HG02588 (cell line): ENCODE measurements at regions not wholly inside any gene's neighbourhood (a gene's known extent, or its start where the extent isn't known, plus 50 kb on each side); places are given as distances from the start of the nearest gene placed in this dataset.
"Not testable (repeated sequence)": the region's sequence is repeated elsewhere in the genome, so short reads cannot be mapped to it uniquely, and the experiment has no call there.

Experiments used
- ATAC-seq: cut with Tn5 transposase; IDR thresholded peaks from one replicate; pipeline ENCODE4 v1.9.1; 2021; ENCODE audit warnings: mild to moderate bottlenecking, moderate library complexity; ENCODE audit not compliant: unreplicated experiment

DNA sequence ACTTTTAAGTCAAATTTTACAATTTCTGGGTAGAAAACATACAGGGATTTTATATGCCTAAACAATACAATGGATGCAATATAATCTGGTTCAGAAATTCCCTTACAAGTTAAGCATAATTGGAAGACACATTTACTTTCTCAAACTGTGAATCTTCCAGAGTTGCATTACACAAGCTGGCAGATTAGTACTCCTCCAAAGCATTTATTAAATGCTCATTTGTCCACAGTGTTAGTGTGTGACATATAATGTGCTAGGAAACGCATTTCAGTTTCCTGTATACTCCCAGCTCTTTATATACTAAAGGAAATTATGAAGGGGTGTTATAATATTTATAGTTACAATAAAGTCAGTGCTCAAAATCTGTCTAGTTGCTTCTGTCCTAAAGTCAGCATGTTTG lies 239.0 kb upstream of the FIGN start:
- ATAC-seq = no peak

DNA sequence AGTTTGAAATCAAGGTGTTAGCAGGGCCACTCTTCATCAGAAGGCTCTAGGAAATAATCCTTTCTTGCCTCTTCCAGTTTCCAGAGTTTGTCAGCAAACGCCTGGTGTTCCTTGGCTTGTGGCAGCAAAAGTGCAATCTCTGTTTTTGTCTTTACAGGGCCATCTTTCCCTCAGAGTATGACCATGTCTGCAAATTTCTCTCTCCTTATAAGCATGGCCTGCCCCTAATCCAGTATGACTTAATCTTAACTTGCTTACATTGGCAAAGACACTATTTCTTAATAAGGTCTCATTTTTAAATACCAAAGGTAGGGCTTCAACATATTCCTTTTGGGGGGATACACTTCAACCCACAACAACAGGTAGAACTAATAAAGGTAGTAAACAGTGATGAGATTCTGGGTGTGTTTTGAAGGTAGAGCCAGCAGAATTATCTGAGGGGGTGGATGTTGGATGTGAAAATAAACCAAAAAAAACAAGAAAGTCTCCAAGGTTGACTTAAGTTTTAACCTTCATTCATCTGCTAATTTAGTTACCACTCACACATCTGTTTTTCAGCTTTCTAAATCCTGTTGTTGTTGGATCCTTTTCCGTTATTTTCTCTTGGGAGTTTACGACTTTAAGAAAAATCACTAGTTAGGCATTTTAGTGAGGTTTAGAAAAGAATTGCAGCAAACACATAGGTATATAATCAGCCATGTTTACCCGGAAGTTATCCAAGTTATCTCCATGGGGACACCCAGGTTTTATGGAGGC lies 234.4 kb upstream of the FIGN start:
- no peak for ATAC-seq

DNA sequence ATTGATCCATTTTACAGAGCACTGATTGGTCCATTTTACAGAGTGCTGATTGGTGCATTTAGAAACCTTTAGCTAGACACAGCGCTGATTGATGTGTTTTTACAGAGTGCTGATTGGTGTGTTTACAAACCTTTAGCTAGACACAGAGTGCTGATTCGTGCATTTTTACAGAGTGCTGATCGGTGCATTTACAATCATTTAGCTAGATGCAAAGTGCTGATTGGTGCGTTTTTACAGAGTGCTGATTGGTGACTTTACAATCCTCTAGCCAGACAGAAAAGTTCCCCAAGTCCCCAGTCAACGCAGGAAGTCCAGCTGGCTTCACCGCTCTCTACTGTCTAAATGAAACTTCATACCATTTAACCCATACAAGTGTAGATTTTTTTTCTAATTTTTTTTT lies 228.5 kb upstream of the FIGN start:
- not testable (repeated sequence) for ATAC-seq

GRCh38 chr2:163953390-163953907 lies 217.6 kb upstream of the FIGN start:
- ATAC-seq = no peak

DNA sequence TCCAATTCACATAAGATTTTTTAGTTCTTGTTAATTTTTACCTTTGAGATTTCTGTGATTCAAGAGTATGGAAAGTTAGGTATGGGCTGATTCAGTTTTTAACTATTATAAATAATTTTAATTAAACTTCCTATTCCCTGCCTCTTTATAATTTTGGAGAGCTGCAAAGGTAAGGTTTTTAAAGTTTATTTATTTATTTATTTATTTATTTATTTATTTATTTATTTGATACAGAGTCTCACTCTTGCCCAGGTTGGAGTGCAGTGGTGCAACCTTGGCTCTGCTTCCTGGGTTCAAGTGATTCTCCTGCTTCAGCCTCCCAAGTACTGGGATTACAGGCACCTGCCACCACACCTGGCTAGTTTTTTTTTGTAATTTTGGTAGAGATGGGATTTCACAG lies 215.5 kb upstream of the FIGN start:
- no peak for ATAC-seq

GRCh38 chr2:163949693-163950092 lies 213.9 kb upstream of the FIGN start:
- no peak for ATAC-seq

DNA sequence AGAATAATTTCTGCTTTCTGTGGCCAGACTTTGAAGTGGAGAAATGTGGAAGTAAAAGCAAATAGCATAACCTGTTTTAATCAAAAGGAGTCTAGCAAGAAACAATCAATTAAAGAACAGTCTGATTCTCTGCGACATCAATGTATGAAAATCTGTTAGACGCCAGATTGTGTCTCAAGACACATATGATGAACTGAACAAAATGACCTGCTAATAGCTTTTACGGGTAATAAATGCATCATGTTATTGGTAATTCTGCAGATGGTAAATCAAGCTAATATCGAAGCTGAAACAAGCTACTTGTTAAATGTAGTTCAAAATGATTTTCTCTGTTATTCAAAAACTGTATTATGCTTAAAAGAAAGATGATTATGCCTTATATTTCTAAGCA lies 208.5 kb upstream of the FIGN start:
- ATAC-seq = no peak

GRCh38 chr2:163943403-163944346 lies 207.9 kb upstream of the FIGN start:
- no peak for ATAC-seq

DNA sequence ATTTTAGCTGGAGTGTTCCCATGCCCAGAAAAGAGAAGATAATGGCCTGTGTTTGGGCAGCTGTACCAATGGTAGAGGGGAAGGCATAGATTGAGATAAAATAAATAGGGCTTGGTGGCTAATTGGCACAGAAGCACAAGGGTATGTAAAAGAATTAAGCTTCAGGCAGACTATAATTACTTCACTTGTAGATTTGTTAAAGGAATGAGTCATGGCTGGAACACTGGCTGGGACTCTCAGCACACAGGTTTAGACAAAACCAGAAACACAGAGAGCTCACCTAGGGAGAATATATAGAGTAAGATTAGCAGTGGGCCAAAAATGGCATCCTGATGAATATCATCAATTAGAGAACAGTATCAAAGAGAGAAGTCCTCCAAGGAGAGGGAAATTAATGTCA lies 198.3 kb upstream of the FIGN start:
- no peak for ATAC-seq

GRCh38 chr2:163919717-163920116 lies 183.9 kb upstream of the FIGN start:
- ATAC-seq = no peak

DNA sequence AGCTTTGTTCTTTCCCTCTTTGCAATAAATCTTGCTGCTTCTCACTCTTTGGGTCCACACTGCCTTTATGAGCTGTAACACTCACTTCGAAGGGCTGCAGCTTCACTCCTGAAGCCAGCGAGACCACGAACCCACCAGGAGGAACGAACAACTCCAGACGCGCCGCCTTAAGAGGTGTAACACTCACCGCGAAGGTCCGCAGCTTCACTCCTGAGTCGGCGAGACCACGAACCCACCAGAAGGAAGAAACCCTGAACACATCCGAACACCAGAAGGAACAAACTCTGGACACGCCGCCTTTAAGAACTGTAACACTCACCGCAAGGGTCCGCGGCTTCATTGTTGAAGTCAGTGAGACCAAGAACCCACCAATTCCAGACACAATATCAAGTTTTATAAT lies 178.7 kb upstream of the FIGN start:
- not testable (repeated sequence) for ATAC-seq

DNA sequence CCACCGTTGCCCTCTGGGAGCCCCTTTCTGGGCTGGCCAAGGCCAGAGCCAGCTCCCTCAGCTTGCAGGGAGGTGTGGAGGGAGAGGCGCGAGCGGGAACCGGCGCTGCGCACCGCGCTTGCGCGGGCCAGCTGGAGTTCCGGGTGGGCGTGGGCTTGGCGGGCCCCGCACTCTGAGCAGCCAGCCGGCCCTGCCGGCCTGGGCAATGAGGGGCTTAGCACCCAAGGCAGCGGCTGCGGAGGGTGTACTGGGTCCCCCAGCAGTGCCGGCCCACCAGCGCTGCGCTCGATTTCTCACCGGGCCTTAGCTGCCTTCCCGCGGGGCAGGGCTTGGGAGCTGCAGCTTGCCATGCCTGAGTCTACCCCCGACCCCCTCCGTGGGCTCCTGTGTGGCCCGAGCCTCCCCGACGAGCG lies 177.7 kb upstream of the FIGN start:
- ATAC-seq = not testable (repeated sequence)

GRCh38 chr2:163909411-163910080 lies 173.7 kb upstream of the FIGN start:
- no peak for ATAC-seq

- no peak for ATAC-seq
Measured at GRCh38 chr2:163906410-163906809, 170.6 kb upstream of the FIGN start.

GRCh38 chr2:163897799-163898198 lies 162.0 kb upstream of the FIGN start:
- ATAC-seq = no peak

- not testable (repeated sequence) for ATAC-seq
Measured at GRCh38 chr2:163893444-163893843, 157.6 kb upstream of the FIGN start.

GRCh38 chr2:163888591-163888990 lies 152.8 kb upstream of the FIGN start:
- no peak for ATAC-seq

GRCh38 chr2:163887182-163887581 lies 151.4 kb upstream of the FIGN start:
- no peak for ATAC-seq

DNA sequence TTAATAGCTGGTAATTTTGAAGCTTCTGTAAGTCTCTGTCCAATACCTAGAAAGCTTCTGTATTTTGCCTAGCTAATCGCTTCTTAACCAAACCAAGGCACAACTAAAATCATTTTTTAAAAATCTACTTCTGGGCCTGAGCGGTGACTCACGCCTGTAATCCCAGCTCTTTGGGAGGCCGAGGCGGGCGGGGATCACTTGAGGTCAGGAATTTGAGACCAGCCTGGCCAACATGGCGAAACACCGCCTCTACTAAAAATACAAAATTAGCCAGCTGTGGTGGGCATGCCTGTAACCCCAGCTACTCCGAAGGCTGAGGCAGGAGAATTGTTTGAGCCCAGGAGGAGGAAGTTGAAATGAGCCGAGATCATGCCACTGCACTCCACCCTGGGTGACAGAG lies 148.6 kb upstream of the FIGN start:
- no peak for ATAC-seq

DNA sequence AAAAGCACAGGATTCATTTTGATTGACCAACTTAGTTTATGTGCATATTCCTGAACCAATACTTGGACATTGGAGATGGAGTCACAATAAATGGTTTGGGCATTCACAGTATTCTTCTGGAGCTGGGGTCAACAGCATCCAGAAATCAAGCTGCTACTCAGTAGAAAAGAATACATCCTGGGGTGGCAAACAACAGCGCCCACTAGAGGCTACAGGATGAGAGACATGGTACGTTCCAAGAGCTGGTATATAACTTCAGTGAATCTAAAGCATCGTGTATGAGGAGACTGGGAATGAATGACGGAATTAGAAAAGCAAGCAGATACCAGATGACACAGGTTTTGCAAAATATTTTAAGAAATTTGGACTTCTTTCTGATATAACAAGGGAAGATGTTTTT lies 142.9 kb upstream of the FIGN start:
- peak; percentile 77 for ATAC-seq

GRCh38 chr2:163877316-163877715 lies 141.5 kb upstream of the FIGN start:
- ATAC-seq = no peak
